ENCODE measurements at regions not wholly inside any gene's neighbourhood (a gene's known extent, or its start where the extent isn't known, plus 50 kb on each side); places are given as distances from the start of the nearest gene placed in this dataset.

- whole genome bisulfite sequencing, 2 donors, result 10 to 28% methylated on average over 1 of the region's 1 CpG
- TF ChIP-seq POLR2A (IDR thresholded peaks at IDR 0.05) (no peak), CTCF (IDR thresholded peaks at IDR 0.05) (no peak)
- DNase-seq (ENCODE audit: low spot score in 2 of 2), result no peak
- intact Hi-C loops (cut with DNase I; ENCODE audit: low total_unique reads), result no loop called here
- H3K4me3 ChIP-seq (ENCODE audit: low read depth, poor library complexity, severe bottlenecking), result no peak overlapping the region
These were observed 402.7 kb upstream of the SEL1L start for GRCh38 chr14:81936348-81936747.

GRCh38 chr14:81936902-81937301 is 403.2 kb upstream of the SEL1L start:
- no peak overlapping the region for H3K4me3 ChIP-seq (ENCODE audit: low read depth, poor library complexity, severe bottlenecking)
- no peak for TF ChIP-seq POLR2A (IDR thresholded peaks at IDR 0.05)
- no peak for TF ChIP-seq CTCF (IDR thresholded peaks at IDR 0.05)
- no peak for DNase-seq (ENCODE audit: low spot score in 2 of 2)
- 57% methylated on average over 1 of the region's 1 CpG for WGBS, 2 donors
- intact Hi-C loops (cut with DNase I; ENCODE audit: low total_unique reads), result no loop called here

- intact Hi-C loops (cut with DNase I; ENCODE audit: low total_unique reads), result no loop called here
- TF ChIP-seq CTCF (IDR thresholded peaks at IDR 0.05) (no peak), POLR2A (IDR thresholded peaks at IDR 0.05) (no peak)
- DNase-seq (ENCODE audit: low spot score in 2 of 2), result no peak
- no peak overlapping the region for H3K4me3 ChIP-seq (ENCODE audit: low read depth, poor library complexity, severe bottlenecking)
- WGBS, 2 donors, result 65 to 70% methylated on average over 3 of the region's 3 CpGs
These were observed 404.7 kb upstream of the SEL1L start for GRCh38 chr14:81938341-81938740.

- intact Hi-C loops (cut with DNase I; ENCODE audit: low total_unique reads), result no loop called here
- DNase-seq (ENCODE audit: low spot score in 2 of 2), result no peak
- H3K4me3 ChIP-seq (ENCODE audit: low read depth, poor library complexity, severe bottlenecking), result no peak overlapping the region
- TF ChIP-seq CTCF (IDR thresholded peaks at IDR 0.05), result no peak
- no peak for TF ChIP-seq POLR2A (IDR thresholded peaks at IDR 0.05)
- WGBS, 2 donors, result 55 to 59% methylated on average over 1 of the region's 1 CpG
These were observed 407.0 kb upstream of the SEL1L start for GRCh38 chr14:81940651-81941050.

GRCh38 chr14:81942071-81942470 is 408.4 kb upstream of the SEL1L start:
- no peak overlapping the region for H3K4me3 ChIP-seq (ENCODE audit: low read depth, poor library complexity, severe bottlenecking)
- intact Hi-C loops (cut with DNase I; ENCODE audit: low total_unique reads), result no loop called here
- TF ChIP-seq CTCF (IDR thresholded peaks at IDR 0.05), result no peak
- TF ChIP-seq POLR2A (IDR thresholded peaks at IDR 0.05), result no peak
- DNase-seq (ENCODE audit: low spot score in 2 of 2), result no peak

- DNase-seq (ENCODE audit: low spot score in 2 of 2), result no peak
- no peak for TF ChIP-seq CTCF (IDR thresholded peaks at IDR 0.05)
- TF ChIP-seq POLR2A (IDR thresholded peaks at IDR 0.05), result no peak
- intact Hi-C loops (cut with DNase I; ENCODE audit: low total_unique reads), result no loop called here
- no peak overlapping the region for H3K4me3 ChIP-seq (ENCODE audit: low read depth, poor library complexity, severe bottlenecking)
- 74 to 77% methylated on average over 3 of the region's 3 CpGs for WGBS, 2 donors
These were observed 412.7 kb upstream of the SEL1L start for GRCh38 chr14:81946375-81946774.
